Smooth muscle cell (in vitro differentiated cells): ENCODE measurements at regions not wholly inside any gene's neighbourhood (a gene's known extent, or its start where the extent isn't known, plus 50 kb on each side); places are given as distances from the start of the nearest gene placed in this dataset.
A peak's percentile ranks its signal among the peaks of the same experiment; 100 is the strongest.

Source experiments
- DNase-seq: peaks from one replicate; lab custom pipeline; 2025; ENCODE audit not compliant: unreplicated experiment; lab: John Stamatoyannopoulos, UW
- H2AFZ ChIP-seq: fragments of 200-600 bp; sonication (generic); 2 replicates; pipeline ENCODE4 v1.6.0; 2016; ENCODE audit warnings: antibody characterized with exemption, low read depth, mild to moderate bottlenecking
- H3F3A ChIP-seq: fragments of 200-600 bp; sonication (generic); 2 replicates; pipeline ENCODE4 v1.6.0; 2017; ENCODE audit warnings: antibody characterized with exemption, low read depth
- H3K27ac ChIP-seq: fragments of 200-600 bp; sonication (generic); 2 replicates; pipeline ENCODE4 v1.5.1; 2016; ENCODE audit warnings: low read depth, mild to moderate bottlenecking
- H3K27me3 ChIP-seq: fragments of 200-600 bp; sonication (generic); 2 replicates; pipeline ENCODE4 v1.6.1; 2016; ENCODE audit warnings: low read depth, mild to moderate bottlenecking
- H3K36me3 ChIP-seq: fragments of 200-600 bp; sonication (generic); 2 replicates; pipeline ENCODE4 v1.5.1; 2016; ENCODE audit warnings: low read depth
- H3K4me1 ChIP-seq: fragments of 200-600 bp; sonication (generic); 2 replicates; pipeline ENCODE4 v1.5.1; 2016; ENCODE audit warnings: low read depth
- H3K4me2 ChIP-seq: fragments of 200-600 bp; sonication (generic); 2 replicates; pipeline ENCODE4 v1.6.0; 2016; ENCODE audit warnings: mild to moderate bottlenecking
- H3K4me3 ChIP-seq: fragments of 200-600 bp; sonication (generic); 2 replicates; pipeline ENCODE4 v1.5.1; 2016; ENCODE audit warnings: mild to moderate bottlenecking
- H3K79me2 ChIP-seq: fragments of 200-600 bp; sonication (generic); 2 replicates; pipeline ENCODE4 v1.6.0; 2016; ENCODE audit warnings: low read depth, mild to moderate bottlenecking
- H3K9ac ChIP-seq: fragments of 200-600 bp; sonication (generic); 2 replicates; pipeline ENCODE4 v1.6.0; 2016; ENCODE audit warnings: low read depth
- H3K9me3 ChIP-seq: fragments of 200-600 bp; sonication (generic); replicated peaks from 2 replicates; pipeline ENCODE4 v1.5.1; 2016; ENCODE audit warnings: low read depth
- H4K20me1 ChIP-seq: fragments of 200-600 bp; sonication (generic); 2 replicates; pipeline ENCODE4 v1.6.0; 2016; ENCODE audit warnings: low read depth
- CTCF ChIP-seq: fragments of 200-600 bp; sonication (generic); IDR thresholded peaks from 2 replicates; pipeline ENCODE4 v1.5.1; 2017; ENCODE audit warnings: borderline replicate concordance, mild to moderate bottlenecking, antibody characterized with exemption; ENCODE audit not compliant: insufficient read depth, poor library complexity, severe bottlenecking
- WGBS: methylation state at CpG from one replicate; pipeline ENCODE4 v1.1.7; 2016; ENCODE audit warnings: low lambda C conversion rate; 5-methylcytosine and 5-hydroxymethylcytosine counted together

GRCh38 chr20:34172926-34173325 lies 60.9 kb upstream of the EIF2S2 start:
- H3K4me2 ChIP-seq, result no peak overlapping the region
- DNase-seq, result no peak
- no peak overlapping the region for H3K27ac ChIP-seq
- TF ChIP-seq CTCF, result no peak
- 82% methylated on average over 2 of the region's 2 CpGs for WGBS
- H2AFZ ChIP-seq, result no peak overlapping the region
- H3F3A ChIP-seq, result peaks cover 11% of the 10 kb centered on the region
- H3K36me3 ChIP-seq, result no peaks in the 10 kb centered on the region
- no peaks in the 10 kb centered on the region for H4K20me1 ChIP-seq
- H3K9me3 ChIP-seq, result no peaks in the 10 kb centered on the region
- H3K9ac ChIP-seq, result no peak overlapping the region
- no peaks in the 10 kb centered on the region for H3K4me1 ChIP-seq
- no peaks in the 10 kb centered on the region for H3K79me2 ChIP-seq
- no peak overlapping the region for H3K4me3 ChIP-seq
- no peaks in the 10 kb centered on the region for H3K27me3 ChIP-seq

GRCh38 chr20:34175079-34175478 lies 63.0 kb upstream of the EIF2S2 start:
- H3K9ac ChIP-seq, result no peak overlapping the region
- peak overlapping the region; percentile 79 for H2AFZ ChIP-seq
- H3K27ac ChIP-seq, result no peak overlapping the region
- H4K20me1 ChIP-seq, result no peaks in the 10 kb centered on the region
- no peak for TF ChIP-seq CTCF
- no peak overlapping the region for H3K4me3 ChIP-seq
- no peaks in the 10 kb centered on the region for H3K4me1 ChIP-seq
- no peaks in the 10 kb centered on the region for H3K79me2 ChIP-seq
- H3K27me3 ChIP-seq, result no peaks in the 10 kb centered on the region
- H3K4me2 ChIP-seq, result no peak overlapping the region
- peaks cover 11% of the 10 kb centered on the region for H3F3A ChIP-seq
- H3K36me3 ChIP-seq, result no peaks in the 10 kb centered on the region
- DNase-seq, result no peak
- H3K9me3 ChIP-seq, result no peaks in the 10 kb centered on the region
- 41% methylated on average over 3 of the region's 3 CpGs for WGBS

- no peaks in the 10 kb centered on the region for H3K36me3 ChIP-seq
- WGBS, result 88% methylated on average over 6 of the region's 6 CpGs
Measured at GRCh38 chr20:34175879-34176278, 63.8 kb upstream of the EIF2S2 start.

More at GRCh38 chr20:34175879-34176278, 63.8 kb upstream of the EIF2S2 start:
- no peak overlapping the region for H3K4me2 ChIP-seq
- no peak overlapping the region for H2AFZ ChIP-seq
- peaks cover 8% of the 10 kb centered on the region for H3F3A ChIP-seq
- H3K9ac ChIP-seq, result no peak overlapping the region
- H3K27me3 ChIP-seq, result no peaks in the 10 kb centered on the region
- H3K4me1 ChIP-seq, result no peaks in the 10 kb centered on the region
- H3K79me2 ChIP-seq, result no peaks in the 10 kb centered on the region
- no peak overlapping the region for H3K4me3 ChIP-seq
- H4K20me1 ChIP-seq, result no peaks in the 10 kb centered on the region
- no peak for DNase-seq
- TF ChIP-seq CTCF, result no peak
- H3K9me3 ChIP-seq, result no peaks in the 10 kb centered on the region
- H3K27ac ChIP-seq, result no peak overlapping the region
